CD14-positive monocyte (primary cell): ENCODE measurements at regions not wholly inside any gene's neighbourhood (a gene's known extent, or its start where the extent isn't known, plus 50 kb on each side); places are given as distances from the start of the nearest gene placed in this dataset.

ENCODE experiments used
- DNase-seq, 3 donors: peaks; one replicate each; pipeline ENCODE4 v3.0.0-alpha.2; 2011 to 2022
- H2AFZ ChIP-seq: 2 replicates; pipeline ENCODE4 v1.6.0; 2012; ENCODE audit warnings: mild to moderate bottlenecking, low read depth, low read length, inconsistent platforms; ENCODE audit not compliant: insufficient read depth, poor library complexity, severe bottlenecking
- H3K27ac ChIP-seq, 2 donors: 1 replicate in 1 of 2; 2 replicates in 1 of 2; pipeline ENCODE4 v1.5.1; 2012 to 2013; ENCODE audit warnings: low read length in 2 of 2, control low read depth in 1 of 2, inconsistent platforms in 1 of 2, low read depth in 1 of 2, mild to moderate bottlenecking in 1 of 2
- H3K27me3 ChIP-seq, 2 donors: one replicate each; pipeline versions ENCODE4 v1.6.0 to v1.6.1; 2011 to 2013; ENCODE audit warnings: low read length in 2 of 2; ENCODE audit not compliant: control insufficient read depth in 2 of 2, insufficient read depth in 2 of 2
- H3K36me3 ChIP-seq, 2 donors: replicated peaks in 1 of 2; 1 replicate in 1 of 2; 2 replicates in 1 of 2; pipeline versions ENCODE4 v1.5.1 to v1.6.1; 2012 to 2013; ENCODE audit warnings: low read length in 2 of 2, control low read depth in 1 of 2, inconsistent platforms in 1 of 2, mild to moderate bottlenecking in 1 of 2; ENCODE audit not compliant: insufficient read depth in 2 of 2, control insufficient read depth in 1 of 2
- H3K4me1 ChIP-seq, 2 donors: 1 replicate in 1 of 2; 2 replicates in 1 of 2; pipeline versions ENCODE4 v1.5.1 to v1.6.1; 2012 to 2013; ENCODE audit warnings: low read length in 2 of 2, control low read depth in 1 of 2, inconsistent platforms in 1 of 2, mild to moderate bottlenecking in 1 of 2, moderate library complexity in 1 of 2; ENCODE audit not compliant: insufficient read depth in 2 of 2, control insufficient read depth in 1 of 2
- H3K4me2 ChIP-seq: replicated peaks from 2 replicates; pipeline ENCODE3; 2012; ENCODE audit warnings: low read length, moderate library complexity, mild to moderate bottlenecking; ENCODE audit not compliant: poor library complexity, severe bottlenecking; ENCODE audit errors: extremely low read depth
- H3K4me3 ChIP-seq, 3 experiments: fragments of 200-600 bp in 1 of 3; sonication (generic) in 1 of 3; replicated peaks in 1 of 3; 1 replicate in 2 of 3; 2 replicates in 1 of 3; pipeline ENCODE4 v1.5.1; 2011 to 2013; ENCODE audit warnings: low read length in 3 of 3, mild to moderate bottlenecking in 3 of 3, control low read depth in 2 of 3, low read depth in 2 of 3, inconsistent platforms in 1 of 3, moderate library complexity in 1 of 3
- H3K79me2 ChIP-seq: 2 replicates; pipeline ENCODE4 v1.6.0; 2012; ENCODE audit warnings: mild to moderate bottlenecking, control low read depth, inconsistent platforms, low read length, moderate library complexity; ENCODE audit not compliant: insufficient read depth
- H3K9ac ChIP-seq: 2 replicates; pipeline ENCODE4 v1.6.0; 2017; ENCODE audit warnings: low read length, mild to moderate bottlenecking; ENCODE audit not compliant: insufficient read depth, poor library complexity, severe bottlenecking
- H3K9me3 ChIP-seq, 2 donors: replicated peaks in 1 of 2; 1 replicate in 1 of 2; 2 replicates in 1 of 2; pipeline versions ENCODE4 v1.5.1 to v1.6.1; 2012 to 2013; ENCODE audit warnings: low read length in 2 of 2, control low read depth in 1 of 2; ENCODE audit not compliant: control insufficient read depth in 1 of 2, insufficient read depth in 1 of 2
- H4K20me1 ChIP-seq: 2 replicates; pipeline ENCODE4 v1.6.0; 2012; ENCODE audit warnings: mild to moderate bottlenecking, low read length, control low read depth, moderate library complexity; ENCODE audit not compliant: insufficient read depth
- H3K27ac Mint-ChIP-seq, 7 donors: one replicate each; pipeline ENCODE4 v1.8.0; 2020; ENCODE audit warnings: mild to moderate bottlenecking in 7 of 7, mixed read lengths in 7 of 7, moderate library complexity in 6 of 7, inconsistent platforms in 2 of 7
- H3K27me3 Mint-ChIP-seq, 3 donors: one replicate each; pipeline ENCODE4 v1.8.0; 2021 to 2022; ENCODE audit warnings: low read depth in 3 of 3, mild to moderate bottlenecking in 3 of 3, mixed read lengths in 3 of 3, moderate library complexity in 3 of 3, inconsistent platforms in 1 of 3
- H3K36me3 Mint-ChIP-seq, 2 donors: one replicate each; pipeline ENCODE4 v1.8.0; 2020; ENCODE audit warnings: mixed read lengths in 2 of 2, inconsistent platforms in 1 of 2, mild to moderate bottlenecking in 1 of 2
- H3K4me1 Mint-ChIP-seq: one replicate; pipeline ENCODE4 v1.8.0; 2020; ENCODE audit warnings: mild to moderate bottlenecking, mixed read lengths
- H3K4me3 Mint-ChIP-seq, 2 donors: one replicate each; pipeline ENCODE4 v1.8.0; 2020; ENCODE audit warnings: mild to moderate bottlenecking in 2 of 2, mixed read lengths in 2 of 2, moderate library complexity in 1 of 2
- H3K9me3 Mint-ChIP-seq, 7 donors: one replicate each; pipeline ENCODE4 v1.8.0; 2020 to 2022; ENCODE audit warnings: mixed read lengths in 7 of 7, mild to moderate bottlenecking in 6 of 7, moderate library complexity in 6 of 7, inconsistent platforms in 2 of 7
- WGBS: methylation state at CpG from one replicate; pipeline ENCODE4 v1.1.5; 2013; ENCODE audit warnings: missing lambda C conversion rate; ENCODE audit not compliant: insufficient coverage; 5-methylcytosine and 5-hydroxymethylcytosine counted together
- intact Hi-C, 2 donors: fragments of 100-400 bp; cut with micrococcal nuclease; formaldehyde crosslinking; loops; one replicate each; pipeline versions ENCODE4 v1.15.0 to v1.15.1; 2023
- TF ChIP-seq, protein P1 (sequence below): fragments of 200-600 bp; IDR thresholded peaks from one replicate; pipeline ENCODE4 v1.8.0; 2022; ENCODE audit warnings: antibody characterized with exemption, mild to moderate bottlenecking

DNA sequence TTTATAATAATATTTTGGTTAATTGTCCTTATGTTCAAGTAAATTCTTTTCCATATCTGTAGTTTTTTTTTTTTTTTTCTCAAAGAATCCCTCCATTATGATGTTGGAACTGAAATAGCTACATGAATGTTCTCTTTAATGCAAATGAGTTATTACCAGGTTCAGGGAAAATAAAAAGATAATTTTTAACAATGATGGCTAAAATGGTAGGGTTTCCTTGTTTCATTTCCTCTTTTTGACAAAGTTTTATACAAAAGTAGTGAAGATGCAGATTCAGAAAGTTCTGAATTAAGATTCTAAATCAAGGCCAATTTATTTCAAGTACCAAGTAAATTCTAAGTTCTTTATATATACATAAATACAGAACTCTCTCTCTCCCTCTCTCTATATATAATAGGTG, 779.0 kb upstream of the INTU start:
- peaks cover 0 to 2% (median 0%) of the 10 kb centered on the region in 7 donors for H3K9me3 Mint-ChIP-seq
- Histone ChIP-seq H2AFZ (no peak overlapping the region), H3K4me1 (no peaks in the 10 kb centered on the region), H3K4me2 (no peak overlapping the region), H4K20me1 (no peaks in the 10 kb centered on the region), H3K27ac (no peak overlapping the region), H3K9ac (no peak overlapping the region), H3K27me3 (no peaks in the 10 kb centered on the region), H3K4me3 (no peak overlapping the region), H3K36me3 (no peaks in the 10 kb centered on the region), H3K79me2 (no peaks in the 10 kb centered on the region), H3K9me3 (no peaks in the 10 kb centered on the region)
- TF ChIP-seq, protein P1, sequence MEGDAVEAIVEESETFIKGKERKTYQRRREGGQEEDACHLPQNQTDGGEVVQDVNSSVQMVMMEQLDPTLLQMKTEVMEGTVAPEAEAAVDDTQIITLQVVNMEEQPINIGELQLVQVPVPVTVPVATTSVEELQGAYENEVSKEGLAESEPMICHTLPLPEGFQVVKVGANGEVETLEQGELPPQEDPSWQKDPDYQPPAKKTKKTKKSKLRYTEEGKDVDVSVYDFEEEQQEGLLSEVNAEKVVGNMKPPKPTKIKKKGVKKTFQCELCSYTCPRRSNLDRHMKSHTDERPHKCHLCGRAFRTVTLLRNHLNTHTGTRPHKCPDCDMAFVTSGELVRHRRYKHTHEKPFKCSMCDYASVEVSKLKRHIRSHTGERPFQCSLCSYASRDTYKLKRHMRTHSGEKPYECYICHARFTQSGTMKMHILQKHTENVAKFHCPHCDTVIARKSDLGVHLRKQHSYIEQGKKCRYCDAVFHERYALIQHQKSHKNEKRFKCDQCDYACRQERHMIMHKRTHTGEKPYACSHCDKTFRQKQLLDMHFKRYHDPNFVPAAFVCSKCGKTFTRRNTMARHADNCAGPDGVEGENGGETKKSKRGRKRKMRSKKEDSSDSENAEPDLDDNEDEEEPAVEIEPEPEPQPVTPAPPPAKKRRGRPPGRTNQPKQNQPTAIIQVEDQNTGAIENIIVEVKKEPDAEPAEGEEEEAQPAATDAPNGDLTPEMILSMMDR, result no peak
- H3K36me3 Mint-ChIP-seq, result no peaks in the 10 kb centered on the region
- intact Hi-C loops, result no loop called here
- no peaks in the 10 kb centered on the region for H3K27me3 Mint-ChIP-seq
- no peak overlapping the region for H3K4me3 Mint-ChIP-seq
- H3K27ac Mint-ChIP-seq, result no peak overlapping the region
- no peaks in the 10 kb centered on the region for H3K4me1 Mint-ChIP-seq
- no peak for DNase-seq

DNA sequence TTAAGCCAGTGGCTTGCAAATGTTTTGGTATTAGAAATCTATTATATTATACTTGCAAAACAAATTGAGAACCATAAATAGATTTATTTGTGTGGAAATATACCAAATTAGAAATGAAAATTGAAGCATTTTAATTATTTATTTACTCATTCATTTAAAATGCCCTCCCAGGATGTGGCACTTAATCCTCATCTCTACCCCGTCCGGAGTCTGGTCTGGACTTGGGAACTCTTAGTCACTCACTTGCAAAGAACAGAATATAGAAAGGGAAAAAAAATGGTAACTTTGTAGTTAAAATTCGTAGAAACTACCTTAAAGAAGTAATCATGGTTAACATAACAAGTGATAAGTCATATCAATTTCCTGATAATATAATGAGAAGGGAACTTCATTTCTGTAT, 775.9 kb upstream of the INTU start:
- H2AFZ ChIP-seq, result no peak overlapping the region
- no CpG with 5 or more reads among the region's 3 CpGs for WGBS
- H3K27me3 Mint-ChIP-seq, result no peaks in the 10 kb centered on the region

More for the DNA sequence above, 775.9 kb upstream of the INTU start:
- Mint-ChIP-seq H3K4me3 (no peak overlapping the region), H3K4me1 (no peaks in the 10 kb centered on the region), H3K36me3 (no peaks in the 10 kb centered on the region), H3K27ac (no peak overlapping the region), H3K9me3 (peaks cover 0 to 9% (median 2%) of the 10 kb centered on the region in 7 donors)
- Histone ChIP-seq H3K9ac (no peak overlapping the region), H3K27me3 (no peaks in the 10 kb centered on the region), H4K20me1 (no peaks in the 10 kb centered on the region), H3K27ac (no peak overlapping the region), H3K79me2 (no peaks in the 10 kb centered on the region), H3K4me3 (no peak overlapping the region), H3K36me3 (no peaks in the 10 kb centered on the region), H3K4me2 (no peak overlapping the region), H3K9me3 (peaks cover 0 to 5% of the 10 kb centered on the region in 2 donors), H3K4me1 (no peaks in the 10 kb centered on the region)
- DNase-seq, result no peak
- intact Hi-C loops, result no loop called here
- TF ChIP-seq, protein P1, result no peak
